Fibroblast of lung (primary cell): ENCODE measurements at regions not wholly inside any gene's neighbourhood (a gene's known extent, or its start where the extent isn't known, plus 50 kb on each side); places are given as distances from the start of the nearest gene placed in this dataset.

Experiments
- DNase-seq, 2 donors: peaks; one replicate each; pipeline versions ENCODE4 v3.0.0 to v3.0.0-alpha.2; 2010; ENCODE audit warnings: low read depth in 2 of 2
- H2AFZ ChIP-seq: 2 replicates; pipeline ENCODE4 v1.5.1; 2012; ENCODE audit warnings: low read length, control low read depth, inconsistent platforms
- H3K27ac ChIP-seq: 2 replicates; pipeline ENCODE4 v1.5.1; 2011; ENCODE audit warnings: low read length, control low read depth; ENCODE audit not compliant: insufficient read depth
- H3K27me3 ChIP-seq: 2 replicates; pipeline ENCODE4 v1.5.1; 2011; ENCODE audit warnings: mild to moderate bottlenecking, low read length; ENCODE audit not compliant: control insufficient read depth, insufficient read depth
- H3K36me3 ChIP-seq: 2 replicates; pipeline ENCODE4 v1.5.1; 2011; ENCODE audit warnings: low read length; ENCODE audit not compliant: control insufficient read depth, insufficient read depth
- H3K4me1 ChIP-seq: 2 replicates; pipeline ENCODE4 v1.5.1; 2011; ENCODE audit warnings: low read length; ENCODE audit not compliant: control insufficient read depth, insufficient read depth; ENCODE audit errors: extremely low read depth
- H3K4me2 ChIP-seq: 2 replicates; pipeline ENCODE4 v1.5.1; 2011; ENCODE audit warnings: low read length, control low read depth; ENCODE audit not compliant: insufficient read depth; ENCODE audit errors: extremely low read depth
- H3K4me3 ChIP-seq, 4 experiments: fragments of 200-600 bp in 1 of 4; sonication (generic) in 1 of 4; replicated peaks in 1 of 4; 2 replicates each; pipeline ENCODE4 v1.5.1; 2011 to 2016; ENCODE audit warnings: low read length in 4 of 4, low read depth in 3 of 4, mild to moderate bottlenecking in 3 of 4, control low read depth in 2 of 4, inconsistent platforms in 1 of 4, mixed read lengths in 1 of 4; ENCODE audit not compliant: insufficient read depth in 1 of 4; ENCODE audit errors: control extremely low read depth in 1 of 4
- H3K79me2 ChIP-seq: 2 replicates; pipeline ENCODE4 v1.5.1; 2012; ENCODE audit warnings: mild to moderate bottlenecking, low read length, inconsistent platforms; ENCODE audit not compliant: control insufficient read depth, insufficient read depth
- H3K9ac ChIP-seq: 2 replicates; pipeline ENCODE4 v1.5.1; 2011; ENCODE audit warnings: mild to moderate bottlenecking, low read length, control low read depth; ENCODE audit not compliant: insufficient read depth
- H3K9me3 ChIP-seq: 2 replicates; pipeline ENCODE4 v1.5.1; 2012; ENCODE audit warnings: low read depth, low read length; ENCODE audit not compliant: control insufficient read depth, insufficient read depth
- H4K20me1 ChIP-seq: 2 replicates; pipeline ENCODE4 v1.5.1; 2011; ENCODE audit warnings: low read length; ENCODE audit not compliant: control insufficient read depth, insufficient read depth; ENCODE audit errors: extremely low read depth
- EZH2 ChIP-seq: IDR thresholded peaks from 2 replicates; pipeline ENCODE4 v1.5.1; 2012; ENCODE audit warnings: low read length, control low read depth, mild to moderate bottlenecking; ENCODE audit errors: missing control alignments
- TF ChIP-seq, protein P1 (sequence below), 2 donors: IDR thresholded peaks in 1 of 2; conservative IDR thresholded peaks in 1 of 2; 1 replicate in 1 of 2; 2 replicates in 1 of 2; pipeline ENCODE4 v1.5.1; 2011 to 2012; ENCODE audit warnings: low read length in 2 of 2, control low read depth in 1 of 2, inconsistent platforms in 1 of 2, low read depth in 1 of 2, mild to moderate bottlenecking in 1 of 2

DNA sequence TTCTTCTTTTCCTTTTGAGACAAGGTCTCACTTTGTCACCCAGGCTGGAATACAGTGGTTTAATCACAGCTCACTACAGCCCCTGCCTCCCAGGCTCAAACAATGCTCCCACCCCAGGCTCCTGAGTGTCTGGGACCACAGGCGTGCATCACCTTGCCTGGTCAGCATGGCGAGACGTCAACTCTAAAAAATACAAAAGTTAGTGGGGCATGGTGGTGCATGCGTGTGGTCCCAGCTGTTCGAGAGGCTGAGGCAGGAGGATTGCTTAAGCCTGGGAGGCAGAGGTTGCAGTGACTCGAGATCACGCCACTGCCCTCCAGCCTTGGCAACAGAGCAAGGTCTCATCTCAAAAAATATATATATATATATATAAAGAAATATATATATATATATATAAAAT is 242.4 kb downstream of the SHOX start:
- TF ChIP-seq, protein P1, sequence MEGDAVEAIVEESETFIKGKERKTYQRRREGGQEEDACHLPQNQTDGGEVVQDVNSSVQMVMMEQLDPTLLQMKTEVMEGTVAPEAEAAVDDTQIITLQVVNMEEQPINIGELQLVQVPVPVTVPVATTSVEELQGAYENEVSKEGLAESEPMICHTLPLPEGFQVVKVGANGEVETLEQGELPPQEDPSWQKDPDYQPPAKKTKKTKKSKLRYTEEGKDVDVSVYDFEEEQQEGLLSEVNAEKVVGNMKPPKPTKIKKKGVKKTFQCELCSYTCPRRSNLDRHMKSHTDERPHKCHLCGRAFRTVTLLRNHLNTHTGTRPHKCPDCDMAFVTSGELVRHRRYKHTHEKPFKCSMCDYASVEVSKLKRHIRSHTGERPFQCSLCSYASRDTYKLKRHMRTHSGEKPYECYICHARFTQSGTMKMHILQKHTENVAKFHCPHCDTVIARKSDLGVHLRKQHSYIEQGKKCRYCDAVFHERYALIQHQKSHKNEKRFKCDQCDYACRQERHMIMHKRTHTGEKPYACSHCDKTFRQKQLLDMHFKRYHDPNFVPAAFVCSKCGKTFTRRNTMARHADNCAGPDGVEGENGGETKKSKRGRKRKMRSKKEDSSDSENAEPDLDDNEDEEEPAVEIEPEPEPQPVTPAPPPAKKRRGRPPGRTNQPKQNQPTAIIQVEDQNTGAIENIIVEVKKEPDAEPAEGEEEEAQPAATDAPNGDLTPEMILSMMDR (conservative IDR thresholded peaks at IDR 0.05 in 1 of 2, IDR thresholded peaks at IDR 0.05 in 1 of 2; ENCODE audit: low read depth in 1 of 2, low read length in 2 of 2) = no peak
- TF ChIP-seq EZH2 = no peak
- Histone ChIP-seq H3K4me1 (no peaks in the 10 kb centered on the region), H3K27ac (no peak overlapping the region), H4K20me1 (no peaks in the 10 kb centered on the region), H2AFZ (no peak overlapping the region), H3K27me3 (no peaks in the 10 kb centered on the region), H3K36me3 (no peaks in the 10 kb centered on the region), H3K79me2 (no peaks in the 10 kb centered on the region), H3K4me3 (no peak overlapping the region), H3K9ac (no peak overlapping the region), H3K4me2 (no peak overlapping the region), H3K9me3 (peaks cover 4% of the 10 kb centered on the region)
- DNase-seq = no peak

GRCh38 chrX:872090-872489 is 241.5 kb downstream of the SHOX start:
- peaks cover 4% of the 10 kb centered on the region for H3K9me3 ChIP-seq
- TF ChIP-seq, protein P1 (conservative IDR thresholded peaks at IDR 0.05 in 1 of 2, IDR thresholded peaks at IDR 0.05 in 1 of 2; ENCODE audit: low read depth in 1 of 2, low read length in 2 of 2) = no peak
- TF ChIP-seq EZH2 = no peak
- H3K9ac ChIP-seq = no peak overlapping the region

GRCh38 chrX:871626-872025 is 241.0 kb downstream of the SHOX start:
- no peaks in the 10 kb centered on the region for H4K20me1 ChIP-seq
- H3K9me3 ChIP-seq = peaks cover 4% of the 10 kb centered on the region
- H3K4me1 ChIP-seq = no peaks in the 10 kb centered on the region
- TF ChIP-seq, protein P1 (conservative IDR thresholded peaks at IDR 0.05 in 1 of 2, IDR thresholded peaks at IDR 0.05 in 1 of 2; ENCODE audit: low read depth in 1 of 2, low read length in 2 of 2) = no peak
- no peak for TF ChIP-seq EZH2
- no peaks in the 10 kb centered on the region for H3K27me3 ChIP-seq
- no peak overlapping the region for H3K9ac ChIP-seq
- no peak overlapping the region for H3K4me3 ChIP-seq
- no peak overlapping the region for H3K4me2 ChIP-seq
- H3K27ac ChIP-seq = no peak overlapping the region
- no peaks in the 10 kb centered on the region for H3K79me2 ChIP-seq
- no peak for DNase-seq
- H2AFZ ChIP-seq = no peak overlapping the region
- no peaks in the 10 kb centered on the region for H3K36me3 ChIP-seq

More at GRCh38 chrX:872090-872489, 241.5 kb downstream of the SHOX start:
- Histone ChIP-seq H4K20me1 (no peaks in the 10 kb centered on the region), H3K4me3 (no peak overlapping the region), H3K4me1 (no peaks in the 10 kb centered on the region), H3K4me2 (no peak overlapping the region), H3K79me2 (no peaks in the 10 kb centered on the region), H3K36me3 (no peaks in the 10 kb centered on the region), H2AFZ (no peak overlapping the region), H3K27me3 (no peaks in the 10 kb centered on the region), H3K27ac (no peak overlapping the region)
- no peak for DNase-seq
